K562 (cell line): ENCODE measurements at regions not wholly inside any gene's neighbourhood (a gene's known extent, or its start where the extent isn't known, plus 50 kb on each side); places are given as distances from the start of the nearest gene placed in this dataset.

ENCODE experiments used
- CHD2 ChIP-seq: IDR thresholded peaks from 2 replicates; pipeline ENCODE4 v1.6.1; 2011; ENCODE audit warnings: low read depth, low read length
- HDGF ChIP-seq: fragments of 450-650 bp; IDR thresholded peaks from 2 replicates; pipeline ENCODE4 v1.6.1; 2016

DNA sequence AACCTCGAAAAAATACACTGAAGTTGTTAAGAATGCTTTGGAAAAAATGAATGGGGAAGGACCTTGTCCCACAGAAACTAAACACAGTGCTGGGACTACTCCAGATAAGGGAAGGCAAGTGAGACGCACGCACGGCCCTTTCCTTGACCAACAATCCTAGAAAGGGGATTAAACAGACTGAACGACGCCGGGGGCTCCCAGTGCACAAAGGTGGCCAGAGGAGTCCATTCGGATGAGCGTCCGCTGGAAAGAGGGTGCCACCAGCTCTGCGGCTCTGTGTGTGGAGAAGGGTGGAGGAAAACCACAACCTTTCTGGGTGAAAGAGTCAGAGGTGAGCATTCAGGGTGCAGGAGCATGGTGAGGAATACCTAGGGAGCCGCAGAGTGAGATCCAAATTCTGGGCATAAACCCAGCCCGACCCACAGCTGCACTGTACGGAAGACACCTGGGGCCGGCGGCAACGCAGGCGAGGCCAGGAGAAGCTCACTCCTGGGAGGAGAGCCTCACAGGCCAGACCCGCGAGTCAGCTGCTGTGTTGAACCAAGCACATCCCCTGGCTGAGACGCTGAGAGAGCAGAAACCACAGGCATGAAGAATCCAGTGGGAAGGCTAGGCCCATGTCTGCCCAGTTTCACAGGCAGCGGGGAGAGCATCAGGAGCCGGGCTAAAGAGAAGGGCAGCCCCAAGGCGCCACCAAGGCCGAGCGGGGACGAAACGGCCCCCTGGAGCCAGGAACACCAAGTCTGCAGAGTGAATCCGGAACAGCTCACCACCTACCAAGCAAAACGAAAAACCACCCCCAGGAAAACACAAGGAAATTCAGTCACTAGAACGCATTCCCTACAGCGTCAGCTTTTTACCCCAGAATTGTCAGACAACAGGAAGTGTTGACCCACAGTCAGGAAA, 177.1 kb downstream of the BRD1 start:
- TF ChIP-seq HDGF (no peak), CHD2 (no peak)
